ENCODE measurements at regions not wholly inside any gene's neighbourhood (a gene's known extent, or its start where the extent isn't known, plus 50 kb on each side); places are given as distances from the start of the nearest gene placed in this dataset.

DNA sequence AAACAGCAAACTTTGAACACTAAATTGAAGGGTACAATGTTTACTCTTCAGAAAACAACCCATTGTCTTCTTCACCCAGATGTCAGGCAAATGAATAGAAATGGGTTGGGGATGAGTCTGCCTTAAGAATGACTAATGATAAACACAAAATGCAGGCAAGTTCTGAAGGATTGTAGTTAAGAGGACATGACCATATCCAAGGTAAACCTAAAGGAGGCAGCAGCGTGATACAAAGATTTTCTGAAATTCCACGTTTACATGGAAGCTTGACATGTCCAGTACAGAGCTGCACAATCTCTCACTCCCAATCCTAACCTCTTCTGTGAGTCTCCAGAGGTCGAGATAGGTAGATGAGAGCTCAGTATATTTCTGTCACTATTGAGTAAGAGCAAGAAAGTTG lies 1263.2 kb upstream of the CDH6 start:
- no peak for TF ChIP-seq ZNF274 (IDR thresholded peaks at IDR 0.05; ENCODE audit: low read depth, low read length)
- no peak overlapping the region for H3K4me3 ChIP-seq (ENCODE audit: low read length)

DNA sequence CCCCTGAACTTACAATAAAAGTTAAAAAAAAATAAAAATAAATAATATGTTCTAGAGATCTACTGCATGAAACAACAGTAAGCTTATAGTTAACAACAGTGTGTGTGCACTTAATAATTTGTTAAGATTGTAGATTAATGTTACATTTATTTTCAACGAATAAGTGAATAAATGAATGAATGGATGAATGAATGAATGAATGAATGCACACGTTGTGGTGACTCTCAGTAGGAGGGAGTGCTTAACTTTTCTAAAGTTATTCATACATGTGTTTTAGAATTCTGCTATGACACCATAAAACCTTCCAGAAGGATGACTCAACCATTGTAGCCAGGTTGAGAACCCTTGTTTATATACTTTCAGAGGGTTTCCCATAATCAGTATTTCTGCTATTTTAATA lies 1269.4 kb upstream of the CDH6 start:
- H3K4me3 ChIP-seq (ENCODE audit: low read length), result no peak overlapping the region
- TF ChIP-seq ZNF274 (IDR thresholded peaks at IDR 0.05; ENCODE audit: low read depth, low read length), result no peak

DNA sequence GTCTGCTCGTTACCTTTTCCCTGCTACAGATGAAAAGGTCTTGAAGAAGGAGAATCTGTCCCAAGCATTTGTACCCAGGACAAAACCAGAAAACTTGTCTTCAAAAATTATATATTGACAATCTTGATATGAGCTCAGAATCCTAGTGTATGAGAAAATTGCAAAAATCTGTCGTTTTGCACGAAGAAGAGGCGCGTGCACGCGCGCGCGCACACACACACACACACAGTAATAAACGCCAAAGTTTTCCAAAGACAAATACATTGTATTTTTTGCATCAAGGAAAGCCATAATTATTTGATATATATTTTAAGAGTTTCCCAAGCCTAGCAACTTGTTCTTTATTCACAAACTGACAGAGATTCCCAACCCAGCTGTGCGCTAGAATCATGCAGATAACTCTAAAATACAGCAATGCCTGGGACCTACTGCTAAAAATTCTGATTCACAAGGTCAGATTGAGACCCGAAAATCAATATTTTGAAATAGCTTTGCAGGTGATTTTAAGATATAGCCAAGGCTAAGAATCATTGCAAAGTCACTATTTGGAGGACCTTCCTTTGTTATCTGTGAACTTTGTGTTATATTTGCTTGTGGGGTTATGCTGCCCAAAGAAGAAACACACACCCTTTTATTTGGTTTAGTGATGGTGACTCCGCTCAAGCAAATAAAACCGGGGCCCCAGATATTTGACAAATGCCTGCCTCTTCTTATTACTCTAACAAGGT lies 1287.7 kb upstream of the CDH6 start:
- no peak for TF ChIP-seq ZNF274 (IDR thresholded peaks at IDR 0.05; ENCODE audit: low read depth, low read length)
- no peak overlapping the region for H3K4me3 ChIP-seq (ENCODE audit: low read length)

DNA sequence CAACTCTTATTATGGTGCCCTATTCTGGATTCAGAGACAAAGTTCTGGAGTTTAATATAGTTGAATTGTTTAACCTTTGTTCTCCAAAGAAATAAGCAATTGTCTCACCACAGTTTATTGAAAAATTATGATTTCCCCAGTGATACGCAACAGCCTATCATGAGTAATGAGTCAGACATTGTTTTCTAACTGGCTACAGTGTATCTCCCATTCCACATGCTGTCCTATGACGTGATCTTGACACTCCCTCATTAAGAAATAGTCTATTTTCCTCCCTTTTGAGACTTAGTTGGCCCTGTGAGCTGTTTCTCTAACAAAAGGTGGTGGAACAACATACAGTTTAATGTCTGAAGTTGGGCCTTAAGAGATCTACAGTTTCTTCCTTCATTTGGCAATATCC lies 1290.6 kb upstream of the CDH6 start:
- H3K4me3 ChIP-seq (ENCODE audit: low read length), result no peak overlapping the region
- TF ChIP-seq ZNF274 (IDR thresholded peaks at IDR 0.05; ENCODE audit: low read depth, low read length), result no peak

DNA sequence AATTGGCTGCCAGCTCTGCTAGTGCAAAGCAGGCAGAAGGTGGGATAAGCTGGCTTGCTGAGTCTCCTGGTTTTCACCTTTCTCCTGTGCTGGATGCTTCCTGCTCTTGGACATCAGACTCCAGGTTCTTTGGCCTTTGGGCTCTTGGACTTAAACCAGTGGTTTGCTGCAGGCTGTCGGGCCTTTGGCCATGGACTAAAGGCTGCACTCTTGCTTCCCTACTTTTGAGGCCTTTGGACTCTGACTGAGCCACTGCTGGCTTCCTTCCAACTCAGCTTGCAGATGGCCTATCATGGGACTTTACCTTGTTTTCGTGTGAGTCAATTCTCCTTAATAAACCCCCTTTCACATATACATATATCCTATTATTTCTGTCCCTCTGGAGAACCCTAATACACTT lies 1293.9 kb upstream of the CDH6 start:
- TF ChIP-seq ZNF274 (IDR thresholded peaks at IDR 0.05; ENCODE audit: low read depth, low read length), result no peak
- no peak overlapping the region for H3K4me3 ChIP-seq (ENCODE audit: low read length)

DNA sequence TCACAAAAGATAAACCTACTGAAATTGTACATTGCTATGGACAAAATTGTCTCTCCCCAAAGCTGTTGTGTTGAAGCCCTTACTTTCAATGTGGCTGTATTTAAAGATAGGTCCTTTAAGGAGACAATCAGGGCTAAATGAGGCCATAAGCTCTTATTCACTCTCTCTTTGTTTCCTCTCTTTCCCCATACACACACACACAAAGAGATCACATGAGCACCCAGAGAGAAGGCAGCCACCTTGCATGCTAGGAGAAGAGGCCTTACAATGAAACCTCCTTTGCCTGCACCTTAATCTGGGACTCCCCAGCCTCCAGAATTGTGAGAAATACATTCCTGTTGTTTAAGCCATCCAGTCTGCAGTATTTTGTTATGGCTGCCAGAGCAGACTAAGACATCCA lies 1295.6 kb upstream of the CDH6 start:
- no peak overlapping the region for H3K4me3 ChIP-seq (ENCODE audit: low read length)
- no peak for TF ChIP-seq ZNF274 (IDR thresholded peaks at IDR 0.05; ENCODE audit: low read depth, low read length)

DNA sequence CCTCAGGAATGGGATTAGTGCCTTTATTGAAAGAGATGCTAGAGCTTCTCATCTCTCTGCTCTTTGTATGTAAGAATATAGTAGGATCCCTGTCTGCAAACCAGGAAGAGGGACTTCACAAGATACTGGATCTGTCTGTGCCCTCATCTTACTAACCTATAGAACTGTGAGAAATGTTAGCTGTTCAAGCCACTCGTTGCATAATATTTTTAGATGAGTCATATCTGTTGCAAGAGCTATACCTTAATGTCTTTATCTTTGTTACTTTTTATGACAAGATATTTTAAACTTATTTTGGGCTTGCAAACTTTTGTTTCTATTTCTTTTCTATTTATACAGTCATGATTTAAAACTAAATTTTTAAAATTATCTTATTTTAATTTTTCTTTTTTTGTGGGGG lies 1296.8 kb upstream of the CDH6 start:
- no peak overlapping the region for H3K4me3 ChIP-seq (ENCODE audit: low read length)
- no peak for TF ChIP-seq ZNF274 (IDR thresholded peaks at IDR 0.05; ENCODE audit: low read depth, low read length)

DNA sequence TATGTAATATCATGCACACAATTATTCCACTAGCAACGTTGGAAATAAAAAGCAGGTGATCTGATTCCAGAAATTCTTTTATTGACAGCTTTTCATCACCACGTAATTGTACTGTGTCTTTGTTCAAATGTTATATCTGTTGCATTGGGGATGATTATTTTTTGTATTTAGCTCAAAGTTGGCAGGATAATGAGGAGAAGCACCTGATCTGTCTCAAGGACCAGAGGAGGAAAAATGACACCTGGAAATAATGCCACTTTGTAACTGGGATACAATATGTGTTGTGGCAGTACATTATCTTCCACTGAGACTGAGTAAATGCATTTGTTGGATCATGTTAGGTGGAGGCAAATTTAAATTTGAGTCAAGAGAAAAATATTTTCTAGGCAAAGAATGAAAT lies 1298.8 kb upstream of the CDH6 start:
- no peak for TF ChIP-seq ZNF274 (IDR thresholded peaks at IDR 0.05; ENCODE audit: low read depth, low read length)
- H3K4me3 ChIP-seq (ENCODE audit: low read length), result no peak overlapping the region

DNA sequence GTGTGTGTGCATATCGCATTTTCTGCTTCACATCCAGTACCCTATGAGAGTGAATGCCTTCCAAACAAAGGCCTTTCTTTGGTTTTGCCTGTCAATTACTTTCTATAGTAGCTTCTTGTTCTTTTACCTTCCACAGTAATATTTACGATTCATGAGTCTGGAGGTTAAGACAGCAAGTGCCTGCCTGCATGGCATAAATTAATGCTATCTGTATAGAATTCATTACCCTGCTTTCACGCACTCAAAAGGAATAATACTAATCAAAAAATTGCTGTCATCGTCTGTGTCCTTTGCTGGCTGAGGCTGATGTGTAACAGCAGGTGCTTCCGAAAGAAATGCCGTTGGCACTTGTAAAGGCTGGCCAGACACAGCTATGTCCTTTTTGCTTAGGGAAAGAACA lies 1304.4 kb upstream of the CDH6 start:
- no peak overlapping the region for H3K4me3 ChIP-seq (ENCODE audit: low read length)
- no peak for TF ChIP-seq ZNF274 (IDR thresholded peaks at IDR 0.05; ENCODE audit: low read depth, low read length)

DNA sequence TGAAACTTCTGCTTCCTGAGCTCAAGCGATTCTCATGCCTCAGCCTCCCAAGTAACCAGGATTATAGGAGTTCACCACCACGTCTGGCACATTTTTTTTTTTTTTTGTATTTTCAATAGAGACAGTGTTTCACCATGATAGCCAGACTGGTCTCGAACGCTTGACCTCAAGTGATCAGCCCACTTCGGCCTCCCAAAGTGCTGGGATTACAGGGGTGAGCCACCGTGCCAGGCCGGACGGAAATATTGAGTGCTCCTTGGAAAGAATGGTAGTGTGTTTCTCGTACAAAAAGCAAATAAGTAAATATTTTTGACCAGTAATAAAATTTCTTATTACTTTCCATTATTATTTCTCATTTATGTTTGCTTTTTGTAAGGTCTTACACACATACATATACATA lies 1307.9 kb upstream of the CDH6 start:
- no peak for TF ChIP-seq ZNF274 (IDR thresholded peaks at IDR 0.05; ENCODE audit: low read depth, low read length)
- no peak overlapping the region for H3K4me3 ChIP-seq (ENCODE audit: low read length)

DNA sequence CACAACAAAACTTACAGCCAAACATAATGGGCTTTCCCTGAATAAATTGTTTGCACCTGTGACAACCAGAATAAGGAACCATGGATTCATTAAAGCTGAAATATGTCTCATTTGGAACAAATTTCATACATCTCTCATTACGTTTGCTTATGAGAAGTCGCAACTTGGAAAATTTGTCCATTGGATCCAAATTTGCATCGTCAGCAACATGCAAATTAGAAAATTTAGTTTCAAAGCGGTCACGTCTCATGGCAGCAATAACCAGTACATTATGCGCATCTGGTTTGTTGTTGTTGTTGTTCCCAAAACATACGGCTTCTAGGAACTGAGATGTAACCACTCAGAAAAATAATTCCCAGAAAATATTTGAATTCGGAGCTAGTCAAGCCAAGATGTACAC lies 1311.5 kb upstream of the CDH6 start:
- TF ChIP-seq ZNF274 (IDR thresholded peaks at IDR 0.05; ENCODE audit: low read depth, low read length), result no peak
- H3K4me3 ChIP-seq (ENCODE audit: low read length), result no peak overlapping the region

DNA sequence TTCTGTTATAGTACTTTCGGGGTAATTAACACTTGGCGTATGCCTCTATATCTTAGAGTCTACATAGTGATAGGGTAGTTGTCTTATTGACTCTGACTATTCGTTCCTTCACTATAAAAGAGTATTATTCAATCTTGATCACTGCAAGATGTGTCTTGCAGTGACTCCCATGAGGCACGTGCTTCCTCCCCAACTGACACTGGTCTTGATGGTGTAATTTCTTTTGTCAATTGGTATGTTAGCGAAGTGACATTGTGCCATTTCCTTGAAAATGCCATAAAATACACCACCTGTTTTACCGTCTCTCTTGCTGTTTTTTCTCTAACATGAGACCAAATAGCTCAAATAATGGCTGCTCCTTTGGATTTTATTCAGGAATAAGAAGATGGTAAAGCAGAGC lies 1314.1 kb upstream of the CDH6 start:
- no peak overlapping the region for H3K4me3 ChIP-seq (ENCODE audit: low read length)
- no peak for TF ChIP-seq ZNF274 (IDR thresholded peaks at IDR 0.05; ENCODE audit: low read depth, low read length)

DNA sequence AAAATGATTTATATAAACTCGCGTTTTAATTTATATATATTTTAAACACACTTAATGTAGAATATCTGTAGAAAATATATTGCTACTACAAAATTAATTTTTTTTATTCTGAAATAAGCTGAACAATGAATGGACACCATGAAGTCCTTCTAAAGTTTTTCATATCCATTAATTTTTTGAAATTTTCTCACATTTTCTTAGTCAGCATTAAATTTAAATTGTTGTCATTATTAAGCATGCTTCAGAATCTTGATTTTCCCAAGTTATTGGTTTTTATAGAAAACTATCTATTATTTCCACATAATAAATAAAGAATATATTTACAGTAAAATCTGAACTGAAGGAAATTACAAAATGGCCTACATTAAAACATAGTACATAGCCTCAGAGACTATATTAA lies 1314.9 kb upstream of the CDH6 start:
- H3K4me3 ChIP-seq (ENCODE audit: low read length), result no peak overlapping the region
- no peak for TF ChIP-seq ZNF274 (IDR thresholded peaks at IDR 0.05; ENCODE audit: low read depth, low read length)

DNA sequence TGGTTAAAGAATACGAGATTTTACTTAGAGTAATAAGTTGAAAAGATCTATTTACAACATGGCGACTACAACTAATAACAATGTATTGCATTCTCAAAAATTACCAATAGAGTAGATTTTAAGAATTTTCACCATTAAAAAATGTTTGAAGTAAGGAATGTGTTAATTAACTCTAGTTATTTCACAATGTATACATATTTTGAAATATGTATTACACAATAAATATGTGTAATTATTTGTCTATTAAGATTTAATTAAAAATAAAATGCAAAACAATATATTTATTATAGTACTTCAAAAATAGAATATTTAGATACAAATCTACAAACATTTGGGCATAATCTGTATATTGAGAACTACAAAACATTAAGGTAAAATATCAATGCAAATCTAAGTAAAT lies 1326.3 kb upstream of the CDH6 start:
- no peak overlapping the region for H3K4me3 ChIP-seq (ENCODE audit: low read length)
- no peak for TF ChIP-seq ZNF274 (IDR thresholded peaks at IDR 0.05; ENCODE audit: low read depth, low read length)

DNA sequence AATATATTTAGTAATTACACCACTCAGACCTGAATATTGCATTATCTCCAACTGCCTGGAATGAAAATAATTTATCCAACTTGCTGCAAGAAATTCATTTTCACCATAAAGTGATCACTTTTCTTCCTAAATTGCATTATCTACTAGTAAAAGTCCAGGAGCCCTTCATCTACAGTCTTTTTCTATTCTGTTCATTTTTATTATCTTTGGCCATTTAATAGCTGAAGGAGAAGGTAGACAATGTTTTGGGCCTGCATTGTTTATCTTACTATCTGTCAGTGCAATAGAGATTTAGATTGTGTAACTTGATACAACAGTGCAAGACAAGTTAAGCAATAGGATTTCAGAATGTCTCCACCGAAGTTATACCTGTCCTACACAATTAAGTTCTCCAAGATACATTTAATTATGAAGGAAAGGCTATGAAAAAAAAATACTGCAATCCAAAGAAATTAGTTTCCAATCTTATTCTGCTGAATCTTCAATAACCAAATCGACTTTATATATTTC lies 1339.7 kb upstream of the CDH6 start:
- no peak overlapping the region for H3K4me3 ChIP-seq (ENCODE audit: low read length)
- no peak for TF ChIP-seq ZNF274 (IDR thresholded peaks at IDR 0.05; ENCODE audit: low read depth, low read length)

DNA sequence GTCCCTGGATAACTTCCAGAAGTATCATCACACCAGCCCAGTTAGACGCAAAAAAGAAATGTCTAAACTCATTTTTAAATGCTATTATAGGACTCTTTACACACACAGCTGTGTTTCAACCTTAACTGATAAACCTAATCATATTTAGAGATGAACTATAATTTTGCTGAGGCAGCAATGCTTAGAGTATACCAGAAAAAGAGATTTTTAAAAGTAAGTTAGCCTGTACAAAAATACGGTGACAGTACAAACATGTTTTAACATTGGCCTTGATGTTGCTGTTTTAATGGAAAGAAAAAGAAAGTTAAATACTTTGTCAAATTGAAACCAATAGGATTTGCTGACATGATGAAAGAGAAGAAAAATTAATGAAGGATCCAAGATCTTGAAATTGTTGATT lies 1341.2 kb upstream of the CDH6 start:
- no peak for TF ChIP-seq ZNF274 (IDR thresholded peaks at IDR 0.05; ENCODE audit: low read depth, low read length)
- no peak overlapping the region for H3K4me3 ChIP-seq (ENCODE audit: low read length)
